ENCODE measurements at regions not wholly inside any gene's neighbourhood (a gene's known extent, or its start where the extent isn't known, plus 50 kb on each side); places are given as distances from the start of the nearest gene placed in this dataset.

DNA sequence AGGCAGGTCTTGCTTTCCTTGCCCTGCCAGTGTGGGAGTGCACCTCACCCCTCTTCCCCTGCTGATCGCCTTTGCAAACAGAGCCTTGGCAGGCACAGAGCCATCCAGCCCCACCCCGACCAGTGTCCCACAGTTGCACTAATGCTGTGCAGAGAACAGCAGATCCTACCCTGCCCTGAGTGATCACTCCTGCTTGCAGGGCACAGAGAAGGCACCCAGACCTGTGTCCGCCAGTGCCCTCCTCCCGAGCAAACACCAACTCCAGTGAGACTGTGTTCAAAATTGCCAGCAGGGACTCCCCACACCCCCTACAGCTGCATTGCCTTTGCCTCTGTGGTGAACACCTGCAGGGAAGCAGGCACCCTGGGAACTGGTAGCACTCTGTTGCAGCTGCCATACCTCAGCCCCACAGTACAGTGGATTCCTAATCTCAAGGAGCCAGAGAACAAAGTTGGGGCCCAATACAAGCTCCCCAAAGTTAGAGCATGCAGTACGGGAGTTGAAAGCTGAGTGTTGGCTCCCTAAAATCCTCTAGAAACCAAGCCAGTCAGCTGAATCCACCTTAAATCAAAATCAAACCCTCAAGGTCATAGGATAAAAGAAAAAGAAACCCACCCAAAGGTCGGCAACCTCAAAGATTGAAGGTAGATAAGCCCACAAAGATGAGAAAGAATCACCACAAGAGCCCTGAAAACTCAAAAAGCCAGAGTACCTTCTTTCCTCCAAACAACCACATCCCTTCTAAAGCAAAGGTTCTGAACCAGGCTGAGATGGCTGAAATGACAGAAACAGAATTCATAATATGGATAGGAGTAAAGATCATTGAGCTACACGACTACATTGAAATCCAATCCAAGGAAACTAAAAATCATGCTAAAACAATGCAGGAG, 92.9 kb upstream of the PIK3R1 start:
- no peak overlapping the region for H2BK5ac ChIP-seq (ENCODE audit: insufficient read length, low read length)
- Mint-ChIP-seq H3K36me3 (ENCODE audit: insufficient read depth in 1 of 3, low read depth in 3 of 3) (no peaks in the 10 kb centered on the region), H3K4me3 (no peak overlapping the region), H3K9me3 (no peaks in the 10 kb centered on the region), H3K27me3 (ENCODE audit: low read depth) (peaks cover 2% of the 10 kb centered on the region; the same call in 1 of the 2 replicates), H3K27ac (no peak overlapping the region), H3K4me1 (no peaks in the 10 kb centered on the region; a peak in 1 of 4 replicates)
- no peak overlapping the region for H2AK5ac ChIP-seq (ENCODE audit: insufficient read length, low read length)
- H3K79me1 ChIP-seq (ENCODE audit: insufficient read depth, low read depth, low read length, poor library complexity, severe bottlenecking): no peaks in the 10 kb centered on the region
- H3K4me2 ChIP-seq (ENCODE audit: insufficient read depth, insufficient read length, low read length): no peak overlapping the region
- no peaks in the 10 kb centered on the region for H3K23me2 ChIP-seq (ENCODE audit: insufficient read length, low read depth, low read length, poor library complexity, severe bottlenecking)
- H3K9ac ChIP-seq (ENCODE audit: extremely low read depth, insufficient read length, low read length): no peak overlapping the region
- H3K14ac ChIP-seq (ENCODE audit: insufficient read depth, low read length): peak overlapping the region; percentile 5; the same call in 1 of the 2 replicates
- H3K27ac ChIP-seq (ENCODE audit: insufficient read length, low read depth, low read length): no peak overlapping the region
- H2BK12ac ChIP-seq (ENCODE audit: insufficient read length, low read depth, low read length): no peak overlapping the region
- H2BK120ac ChIP-seq (ENCODE audit: low read depth, low read length, poor library complexity, severe bottlenecking): no peak overlapping the region
- H3K4ac ChIP-seq (ENCODE audit: low read depth, low read length): no peak overlapping the region
- no peak overlapping the region for H3K23ac ChIP-seq (ENCODE audit: insufficient read length, low read depth, low read length)
- H3K4me1 ChIP-seq (ENCODE audit: insufficient read depth, low read length): no peaks in the 10 kb centered on the region
- H3K27me3 ChIP-seq (ENCODE audit: insufficient read depth, low read length): no peaks in the 10 kb centered on the region
- no peak overlapping the region for H3K56ac ChIP-seq (ENCODE audit: insufficient read length, low read depth, low read length)
- H2BK15ac ChIP-seq (ENCODE audit: low read depth, low read length): no peak overlapping the region
- no CpG with 5 or more reads among the region's 7 CpGs for WGBS (ENCODE audit: extremely low coverage, insufficient read length, low lambda C conversion rate)
- H2BK20ac ChIP-seq (ENCODE audit: low read depth, low read length, poor library complexity, severe bottlenecking): no peak overlapping the region
- H2AFZ ChIP-seq (ENCODE audit: low read length): no peak overlapping the region
- no peak overlapping the region for H4K91ac ChIP-seq (ENCODE audit: insufficient read length, low read depth, low read length)
- no peaks in the 10 kb centered on the region for H3K9me3 ChIP-seq (ENCODE audit: control insufficient read depth, low read depth, low read length)
- TF ChIP-seq CTCF (conservative IDR thresholded peaks at IDR 0.05): no peak
- no peaks in the 10 kb centered on the region for H4K20me1 ChIP-seq (ENCODE audit: control insufficient read depth, insufficient read depth, insufficient read length)
- H3K18ac ChIP-seq (ENCODE audit: insufficient read length, low read depth, low read length): no peak overlapping the region
- no peaks in the 10 kb centered on the region for H3K79me2 ChIP-seq (ENCODE audit: insufficient read depth, low read length)
- DNase-seq: no peak
- H4K5ac ChIP-seq (ENCODE audit: insufficient read length, low read depth, low read length): no peak overlapping the region
- no peak overlapping the region for H4K8ac ChIP-seq (replicated peaks; ENCODE audit: insufficient read length, low read depth, low read length)
- no peak overlapping the region for H3T11ph ChIP-seq (ENCODE audit: low read length)
